WTC11 (cell line): ENCODE measurements at regions not wholly inside any gene's neighbourhood (a gene's known extent, or its start where the extent isn't known, plus 50 kb on each side); places are given as distances from the start of the nearest gene placed in this dataset.

Experiments used
- ATAC-seq: fragments of 200-7000 bp; cut with Tn5 transposase; 2 replicates; pipeline ENCODE4 v1.10.0; 2021; ENCODE audit warnings: mild to moderate bottlenecking, moderate library complexity
- CTCF ChIA-PET: fragments of 300-600 bp; sonication (Branson Sonifier 250); formaldehyde crosslinking; loops from one replicate; lab custom pipeline; 2021; ENCODE audit warnings: antibody characterized with exemption; lab: Charles Lee
- POLR2A ChIA-PET: fragments of 350-600 bp; sonication (Branson Sonifier 250); formaldehyde crosslinking; loops from one replicate; lab custom pipeline; 2021; ENCODE audit warnings: antibody characterized with exemption; lab: Charles Lee
- DNase-seq: peaks from one replicate; pipeline ENCODE4 v3.0.0; 2021; ENCODE audit warnings: low spot score
- H3K27ac Mint-ChIP-seq: 2 replicates; pipeline ENCODE4 v1.8.0; 2021; ENCODE audit warnings: mixed read lengths
- H3K27me3 Mint-ChIP-seq: 2 replicates; pipeline ENCODE4 v1.8.0; 2021; ENCODE audit warnings: low read depth, mild to moderate bottlenecking, moderate library complexity, mixed read lengths
- H3K36me3 Mint-ChIP-seq: 2 replicates; pipeline ENCODE4 v1.8.0; 2021; ENCODE audit warnings: mixed read lengths
- H3K4me1 Mint-ChIP-seq: 2 replicates; pipeline ENCODE4 v1.8.0; 2022; ENCODE audit warnings: mixed read lengths
- H3K4me3 Mint-ChIP-seq: 2 replicates; pipeline ENCODE4 v1.8.0; 2021; ENCODE audit warnings: mild to moderate bottlenecking, moderate library complexity, mixed read lengths
- H3K9me3 Mint-ChIP-seq: 2 replicates; pipeline ENCODE4 v1.8.0; 2021; ENCODE audit warnings: mixed read lengths
- CBFB ChIP-seq: sonication (generic); formaldehyde crosslinking; IDR thresholded peaks from 2 replicates; pipeline ENCODE4 v1.8.1; 2022; ENCODE audit warnings: mild to moderate bottlenecking, low read depth, missing genetic modification reagents
- CREM ChIP-seq: sonication (generic); formaldehyde crosslinking; IDR thresholded peaks from 2 replicates; pipeline ENCODE4 v1.8.1; 2022; ENCODE audit warnings: mild to moderate bottlenecking, missing genetic modification reagents, moderate library complexity
- EMX1 ChIP-seq: fragments of 250-450 bp; sonication (Bioruptor Pico); IDR thresholded peaks from 2 replicates; pipeline ENCODE4 v1.8.0; 2021; ENCODE audit warnings: mild to moderate bottlenecking
- IRF2 ChIP-seq: sonication (generic); formaldehyde crosslinking; IDR thresholded peaks from 2 replicates; pipeline ENCODE4 v1.8.0; 2022; ENCODE audit warnings: low read depth, missing genetic modification reagents, borderline replicate concordance
- KAT7 ChIP-seq: sonication (generic); formaldehyde crosslinking; IDR thresholded peaks from 2 replicates; pipeline ENCODE4 v1.8.1; 2023; ENCODE audit warnings: missing genetic modification reagents, mild to moderate bottlenecking, borderline replicate concordance
- NFATC4 ChIP-seq: fragments of 250-450 bp; sonication (Bioruptor Pico); IDR thresholded peaks from 2 replicates; pipeline ENCODE4 v1.9.0; 2021; ENCODE audit warnings: mild to moderate bottlenecking
- NFE2L1 ChIP-seq: sonication (generic); formaldehyde crosslinking; IDR thresholded peaks from 2 replicates; pipeline ENCODE4 v1.8.1; 2023; ENCODE audit warnings: missing genetic modification reagents
- RELA ChIP-seq: sonication (generic); formaldehyde crosslinking; IDR thresholded peaks from 2 replicates; pipeline ENCODE4 v1.8.1; 2022; ENCODE audit warnings: missing genetic modification reagents, mild to moderate bottlenecking, borderline replicate concordance
- SMAD4 ChIP-seq: sonication (generic); formaldehyde crosslinking; IDR thresholded peaks from 2 replicates; pipeline ENCODE4 v1.8.0; 2022; ENCODE audit warnings: mild to moderate bottlenecking, missing genetic modification reagents
- SOX15 ChIP-seq: fragments of 250-450 bp; sonication (Bioruptor Pico); IDR thresholded peaks from 2 replicates; pipeline ENCODE4 v1.9.0; 2021; ENCODE audit warnings: mild to moderate bottlenecking
- TCF7 ChIP-seq: sonication (generic); formaldehyde crosslinking; IDR thresholded peaks from 2 replicates; pipeline ENCODE4 v1.8.0; 2022; ENCODE audit warnings: mild to moderate bottlenecking, low read depth, missing genetic modification reagents, moderate library complexity
- ZNF423 ChIP-seq: fragments of 250-450 bp; sonication (Bioruptor Pico); IDR thresholded peaks from 2 replicates; pipeline ENCODE4 v2.1.2; 2022; ENCODE audit warnings: mild to moderate bottlenecking, moderate library complexity
- TF ChIP-seq, protein P1 (sequence below): sonication (generic); formaldehyde crosslinking; IDR thresholded peaks from 2 replicates; pipeline ENCODE4 v1.8.1; 2022; ENCODE audit warnings: low read depth, missing genetic modification reagents, borderline replicate concordance
- TF ChIP-seq, protein P2 (sequence below): sonication (generic); formaldehyde crosslinking; IDR thresholded peaks from 2 replicates; pipeline ENCODE4 v1.8.1; 2022; ENCODE audit warnings: missing genetic modification reagents, borderline replicate concordance
- TF ChIP-seq, protein P3 (sequence below): fragments of 250-450 bp; sonication (Bioruptor Pico); IDR thresholded peaks from 2 replicates; pipeline ENCODE4 v1.9.0; 2021; ENCODE audit warnings: mild to moderate bottlenecking, borderline replicate concordance
- TF ChIP-seq, protein P4 (sequence below): fragments of 250-450 bp; sonication (Bioruptor Pico); IDR thresholded peaks from 2 replicates; pipeline ENCODE4 v1.9.0; 2021; ENCODE audit warnings: mild to moderate bottlenecking
- TF ChIP-seq, protein P5 (sequence below): fragments of 250-450 bp; sonication (Bioruptor Pico); IDR thresholded peaks from 2 replicates; pipeline ENCODE4 v1.9.0; 2021; ENCODE audit warnings: moderate library complexity, mild to moderate bottlenecking, inconsistent platforms, borderline replicate concordance
- TF ChIP-seq, protein P6 (sequence below): sonication (generic); formaldehyde crosslinking; IDR thresholded peaks from 2 replicates; pipeline ENCODE4 v1.8.1; 2022; ENCODE audit warnings: mild to moderate bottlenecking, moderate library complexity, missing genetic modification reagents
- TF ChIP-seq, protein P7 (sequence below): sonication (generic); formaldehyde crosslinking; IDR thresholded peaks from 2 replicates; pipeline ENCODE4 v1.8.1; 2023; ENCODE audit warnings: mild to moderate bottlenecking, missing genetic modification reagents
- TF ChIP-seq, protein P8 (sequence below): sonication (generic); formaldehyde crosslinking; conservative IDR thresholded peaks from 2 replicates; pipeline ENCODE4 v1.8.1; 2022; ENCODE audit warnings: mild to moderate bottlenecking, missing genetic modification reagents

DNA sequence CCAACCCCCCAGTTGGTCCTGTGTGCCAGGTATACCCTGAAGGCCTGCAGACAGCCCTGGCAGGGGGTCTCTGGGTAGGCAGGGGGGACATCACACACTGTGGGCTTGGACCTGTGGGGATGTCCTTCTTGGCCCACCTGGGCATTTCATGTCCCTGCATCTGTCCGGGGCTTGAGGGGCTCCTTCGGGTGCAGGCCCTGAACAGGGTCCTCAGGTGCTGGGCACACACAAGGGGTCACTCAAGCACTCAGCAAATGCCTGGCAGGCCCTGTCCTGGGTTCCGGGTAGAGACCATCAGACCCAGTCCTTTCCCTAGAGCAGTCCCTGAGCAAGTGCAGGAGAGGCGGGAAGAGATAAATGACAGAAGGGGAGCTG, 70.5 kb upstream of the WNT11 start (continued):
- TF ChIP-seq IRF2 (CRISPR knock-in tag) (no peak), SOX15 (CRISPR knock-in tag) (no peak), TCF7 (CRISPR knock-in tag) (no peak)
- TF ChIP-seq, protein P1, sequence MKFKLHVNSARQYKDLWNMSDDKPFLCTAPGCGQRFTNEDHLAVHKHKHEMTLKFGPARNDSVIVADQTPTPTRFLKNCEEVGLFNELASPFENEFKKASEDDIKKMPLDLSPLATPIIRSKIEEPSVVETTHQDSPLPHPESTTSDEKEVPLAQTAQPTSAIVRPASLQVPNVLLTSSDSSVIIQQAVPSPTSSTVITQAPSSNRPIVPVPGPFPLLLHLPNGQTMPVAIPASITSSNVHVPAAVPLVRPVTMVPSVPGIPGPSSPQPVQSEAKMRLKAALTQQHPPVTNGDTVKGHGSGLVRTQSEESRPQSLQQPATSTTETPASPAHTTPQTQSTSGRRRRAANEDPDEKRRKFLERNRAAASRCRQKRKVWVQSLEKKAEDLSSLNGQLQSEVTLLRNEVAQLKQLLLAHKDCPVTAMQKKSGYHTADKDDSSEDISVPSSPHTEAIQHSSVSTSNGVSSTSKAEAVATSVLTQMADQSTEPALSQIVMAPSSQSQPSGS (CRISPR knock-in tag): no peak
- TF ChIP-seq, protein P2, sequence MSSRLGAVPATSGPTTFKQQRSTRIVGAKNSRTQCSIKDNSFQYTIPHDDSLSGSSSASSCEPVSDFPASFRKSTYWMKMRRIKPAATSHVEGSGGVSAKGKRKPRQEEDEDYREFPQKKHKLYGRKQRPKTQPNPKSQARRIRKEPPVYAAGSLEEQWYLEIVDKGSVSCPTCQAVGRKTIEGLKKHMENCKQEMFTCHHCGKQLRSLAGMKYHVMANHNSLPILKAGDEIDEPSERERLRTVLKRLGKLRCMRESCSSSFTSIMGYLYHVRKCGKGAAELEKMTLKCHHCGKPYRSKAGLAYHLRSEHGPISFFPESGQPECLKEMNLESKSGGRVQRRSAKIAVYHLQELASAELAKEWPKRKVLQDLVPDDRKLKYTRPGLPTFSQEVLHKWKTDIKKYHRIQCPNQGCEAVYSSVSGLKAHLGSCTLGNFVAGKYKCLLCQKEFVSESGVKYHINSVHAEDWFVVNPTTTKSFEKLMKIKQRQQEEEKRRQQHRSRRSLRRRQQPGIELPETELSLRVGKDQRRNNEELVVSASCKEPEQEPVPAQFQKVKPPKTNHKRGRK: no peak
- TF ChIP-seq, protein P3, sequence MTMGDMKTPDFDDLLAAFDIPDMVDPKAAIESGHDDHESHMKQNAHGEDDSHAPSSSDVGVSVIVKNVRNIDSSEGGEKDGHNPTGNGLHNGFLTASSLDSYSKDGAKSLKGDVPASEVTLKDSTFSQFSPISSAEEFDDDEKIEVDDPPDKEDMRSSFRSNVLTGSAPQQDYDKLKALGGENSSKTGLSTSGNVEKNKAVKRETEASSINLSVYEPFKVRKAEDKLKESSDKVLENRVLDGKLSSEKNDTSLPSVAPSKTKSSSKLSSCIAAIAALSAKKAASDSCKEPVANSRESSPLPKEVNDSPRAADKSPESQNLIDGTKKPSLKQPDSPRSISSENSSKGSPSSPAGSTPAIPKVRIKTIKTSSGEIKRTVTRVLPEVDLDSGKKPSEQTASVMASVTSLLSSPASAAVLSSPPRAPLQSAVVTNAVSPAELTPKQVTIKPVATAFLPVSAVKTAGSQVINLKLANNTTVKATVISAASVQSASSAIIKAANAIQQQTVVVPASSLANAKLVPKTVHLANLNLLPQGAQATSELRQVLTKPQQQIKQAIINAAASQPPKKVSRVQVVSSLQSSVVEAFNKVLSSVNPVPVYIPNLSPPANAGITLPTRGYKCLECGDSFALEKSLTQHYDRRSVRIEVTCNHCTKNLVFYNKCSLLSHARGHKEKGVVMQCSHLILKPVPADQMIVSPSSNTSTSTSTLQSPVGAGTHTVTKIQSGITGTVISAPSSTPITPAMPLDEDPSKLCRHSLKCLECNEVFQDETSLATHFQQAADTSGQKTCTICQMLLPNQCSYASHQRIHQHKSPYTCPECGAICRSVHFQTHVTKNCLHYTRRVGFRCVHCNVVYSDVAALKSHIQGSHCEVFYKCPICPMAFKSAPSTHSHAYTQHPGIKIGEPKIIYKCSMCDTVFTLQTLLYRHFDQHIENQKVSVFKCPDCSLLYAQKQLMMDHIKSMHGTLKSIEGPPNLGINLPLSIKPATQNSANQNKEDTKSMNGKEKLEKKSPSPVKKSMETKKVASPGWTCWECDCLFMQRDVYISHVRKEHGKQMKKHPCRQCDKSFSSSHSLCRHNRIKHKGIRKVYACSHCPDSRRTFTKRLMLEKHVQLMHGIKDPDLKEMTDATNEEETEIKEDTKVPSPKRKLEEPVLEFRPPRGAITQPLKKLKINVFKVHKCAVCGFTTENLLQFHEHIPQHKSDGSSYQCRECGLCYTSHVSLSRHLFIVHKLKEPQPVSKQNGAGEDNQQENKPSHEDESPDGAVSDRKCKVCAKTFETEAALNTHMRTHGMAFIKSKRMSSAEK (CRISPR knock-in tag): no peak
- TF ChIP-seq, protein P4, sequence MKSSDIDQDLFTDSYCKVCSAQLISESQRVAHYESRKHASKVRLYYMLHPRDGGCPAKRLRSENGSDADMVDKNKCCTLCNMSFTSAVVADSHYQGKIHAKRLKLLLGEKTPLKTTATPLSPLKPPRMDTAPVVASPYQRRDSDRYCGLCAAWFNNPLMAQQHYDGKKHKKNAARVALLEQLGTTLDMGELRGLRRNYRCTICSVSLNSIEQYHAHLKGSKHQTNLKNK (CRISPR knock-in tag): no peak

DNA sequence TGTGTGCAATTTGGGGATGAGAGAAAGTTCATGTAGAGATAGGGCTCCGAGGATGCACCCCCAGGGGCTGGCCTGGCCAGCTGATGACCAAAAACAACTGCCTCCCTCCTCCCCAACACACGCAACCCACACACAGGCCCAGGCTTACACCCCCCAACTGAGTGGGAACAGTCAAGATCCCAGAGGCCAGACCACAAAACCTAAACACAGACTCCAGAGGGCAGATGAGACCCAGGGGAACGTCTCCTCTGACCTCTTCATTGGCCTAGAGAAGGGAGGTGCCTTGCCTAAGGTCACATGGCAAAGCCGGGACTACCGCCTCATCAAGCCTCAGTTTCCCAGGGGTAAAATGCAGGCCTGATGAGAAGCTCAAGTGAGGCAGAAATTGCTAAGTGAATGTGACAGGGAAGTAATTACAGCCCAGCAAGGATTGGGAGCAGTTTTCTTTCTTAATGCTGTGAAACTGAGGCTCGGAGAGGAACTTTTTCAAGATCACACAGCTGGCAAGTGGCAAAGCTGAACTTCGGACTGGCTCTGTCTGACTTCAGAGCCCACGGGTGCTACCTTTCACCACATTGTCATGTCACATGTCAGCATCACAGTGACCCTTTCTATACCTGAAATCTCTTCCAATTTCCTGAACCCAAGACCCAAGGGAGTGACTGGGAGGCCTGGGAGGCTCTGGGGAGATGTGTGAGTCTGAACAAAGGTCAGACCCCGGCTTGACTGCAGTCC, 69.9 kb upstream of the WNT11 start:
- Mint-ChIP-seq H3K36me3 (peaks cover 10% of the 10 kb centered on the region; the same call in 1 of the 2 replicates), H3K4me3 (no peak overlapping the region), H3K4me1 (peaks cover 20% of the 10 kb centered on the region), H3K9me3 (peaks cover 18% of the 10 kb centered on the region), H3K27ac (no peak overlapping the region), H3K27me3 (no peaks in the 10 kb centered on the region; the same call in none of the 2 replicates)
- DNase-seq (no peak), ATAC-seq (no peak)
- CTCF ChIA-PET: interaction anchor here (1.8 kb wide), 1 partner anchor 68 kb away, joined by 11 read pairs; no protein-coding TSS in a partner anchor
- no peak for TF ChIP-seq CREM (CRISPR knock-in tag)
- TF ChIP-seq ZNF423 (CRISPR knock-in tag): no peak
- TF ChIP-seq, protein P5, sequence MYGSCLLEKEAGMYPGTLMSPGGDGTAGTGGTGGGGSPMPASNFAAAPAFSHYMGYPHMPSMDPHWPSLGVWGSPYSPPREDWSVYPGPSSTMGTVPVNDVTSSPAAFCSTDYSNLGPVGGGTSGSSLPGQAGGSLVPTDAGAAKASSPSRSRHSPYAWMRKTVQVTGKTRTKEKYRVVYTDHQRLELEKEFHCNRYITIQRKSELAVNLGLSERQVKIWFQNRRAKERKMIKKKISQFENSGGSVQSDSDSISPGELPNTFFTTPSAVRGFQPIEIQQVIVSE (CRISPR knock-in tag): no peak
- no peak for TF ChIP-seq NFATC4 (CRISPR knock-in tag)
- no peak for TF ChIP-seq CBFB
- TF ChIP-seq NFE2L1 (CRISPR knock-in tag): no peak
- no peak for TF ChIP-seq SMAD4 (CRISPR knock-in tag)
- TF ChIP-seq, protein P1 (CRISPR knock-in tag): no peak
- TF ChIP-seq RELA (CRISPR knock-in tag): no peak
- TF ChIP-seq EMX1 (CRISPR knock-in tag): no peak
- TF ChIP-seq, protein P6, sequence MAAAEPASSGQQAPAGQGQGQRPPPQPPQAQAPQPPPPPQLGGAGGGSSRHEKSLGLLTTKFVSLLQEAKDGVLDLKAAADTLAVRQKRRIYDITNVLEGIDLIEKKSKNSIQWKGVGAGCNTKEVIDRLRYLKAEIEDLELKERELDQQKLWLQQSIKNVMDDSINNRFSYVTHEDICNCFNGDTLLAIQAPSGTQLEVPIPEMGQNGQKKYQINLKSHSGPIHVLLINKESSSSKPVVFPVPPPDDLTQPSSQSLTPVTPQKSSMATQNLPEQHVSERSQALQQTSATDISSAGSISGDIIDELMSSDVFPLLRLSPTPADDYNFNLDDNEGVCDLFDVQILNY (CRISPR knock-in tag): no peak
- TF ChIP-seq, protein P7, sequence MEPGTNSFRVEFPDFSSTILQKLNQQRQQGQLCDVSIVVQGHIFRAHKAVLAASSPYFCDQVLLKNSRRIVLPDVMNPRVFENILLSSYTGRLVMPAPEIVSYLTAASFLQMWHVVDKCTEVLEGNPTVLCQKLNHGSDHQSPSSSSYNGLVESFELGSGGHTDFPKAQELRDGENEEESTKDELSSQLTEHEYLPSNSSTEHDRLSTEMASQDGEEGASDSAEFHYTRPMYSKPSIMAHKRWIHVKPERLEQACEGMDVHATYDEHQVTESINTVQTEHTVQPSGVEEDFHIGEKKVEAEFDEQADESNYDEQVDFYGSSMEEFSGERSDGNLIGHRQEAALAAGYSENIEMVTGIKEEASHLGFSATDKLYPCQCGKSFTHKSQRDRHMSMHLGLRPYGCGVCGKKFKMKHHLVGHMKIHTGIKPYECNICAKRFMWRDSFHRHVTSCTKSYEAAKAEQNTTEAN (CRISPR knock-in tag): no peak
- TF ChIP-seq, protein P8, sequence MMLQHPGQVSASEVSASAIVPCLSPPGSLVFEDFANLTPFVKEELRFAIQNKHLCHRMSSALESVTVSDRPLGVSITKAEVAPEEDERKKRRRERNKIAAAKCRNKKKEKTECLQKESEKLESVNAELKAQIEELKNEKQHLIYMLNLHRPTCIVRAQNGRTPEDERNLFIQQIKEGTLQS (CRISPR knock-in tag): no peak
- no peak for TF ChIP-seq KAT7
- POLR2A ChIA-PET: no interaction called here
